MM.1S (cell line): ENCODE measurements at regions not wholly inside any gene's neighbourhood (a gene's known extent, or its start where the extent isn't known, plus 50 kb on each side); places are given as distances from the start of the nearest gene placed in this dataset.

Experiments
- DNase-seq: peaks from one replicate; pipeline ENCODE4 v3.0.0-alpha.2; 2015
- H2AFZ ChIP-seq: fragments of 300-600 bp; sonication (generic); 2 replicates; pipeline ENCODE4 v1.6.0; 2016; ENCODE audit warnings: antibody characterized with exemption, low read length
- H3F3A ChIP-seq: fragments of 300-600 bp; sonication (generic); 2 replicates; pipeline ENCODE4 v1.6.1; 2016; ENCODE audit warnings: mild to moderate bottlenecking, antibody characterized with exemption, low read length, moderate library complexity, mixed read lengths; ENCODE audit not compliant: insufficient read depth
- H3K27ac ChIP-seq: fragments of 300-600 bp; sonication (generic); 2 replicates; pipeline ENCODE4 v1.5.1; 2016; ENCODE audit warnings: mild to moderate bottlenecking, low read length
- H3K27me3 ChIP-seq: fragments of 300-600 bp; sonication (generic); replicated peaks from 2 replicates; pipeline ENCODE4 v1.6.0; 2016; ENCODE audit warnings: low read length; ENCODE audit not compliant: insufficient read depth
- H3K36me3 ChIP-seq: fragments of 300-600 bp; sonication (generic); replicated peaks from 2 replicates; pipeline ENCODE4 v1.6.1; 2016; ENCODE audit warnings: mild to moderate bottlenecking, low read length, mixed read lengths; ENCODE audit not compliant: insufficient read depth
- H3K4me1 ChIP-seq: fragments of 300-600 bp; sonication (generic); 2 replicates; pipeline ENCODE4 v1.6.1; 2016; ENCODE audit warnings: low read length, mixed read lengths
- H3K4me2 ChIP-seq: fragments of 300-600 bp; sonication (generic); 2 replicates; pipeline ENCODE4 v1.6.0; 2016; ENCODE audit warnings: low read depth, low read length
- H3K4me3 ChIP-seq: fragments of 300-600 bp; sonication (generic); 2 replicates; pipeline ENCODE4 v1.5.1; 2016; ENCODE audit warnings: low read length, mixed read lengths
- H3K79me2 ChIP-seq: fragments of 300-600 bp; sonication (generic); 2 replicates; pipeline ENCODE4 v1.6.1; 2016; ENCODE audit warnings: mixed run types, low read length, mixed read lengths
- H3K9ac ChIP-seq: fragments of 300-600 bp; sonication (generic); 2 replicates; pipeline ENCODE4 v1.6.1; 2016; ENCODE audit warnings: low read length, mixed read lengths
- H3K9me2 ChIP-seq: fragments of 300-600 bp; sonication (generic); replicated peaks from 2 replicates; pipeline ENCODE4 v1.6.1; 2016; ENCODE audit warnings: mild to moderate bottlenecking, low read length, mixed read lengths; ENCODE audit not compliant: insufficient read depth
- H3K9me3 ChIP-seq: fragments of 300-600 bp; sonication (generic); replicated peaks from 2 replicates; pipeline ENCODE4 v1.6.1; 2016; ENCODE audit warnings: mild to moderate bottlenecking, low read length, mixed read lengths; ENCODE audit not compliant: insufficient read depth
- H4K20me1 ChIP-seq: fragments of 300-600 bp; sonication (generic); 2 replicates; pipeline ENCODE4 v1.6.1; 2016; ENCODE audit warnings: mild to moderate bottlenecking, low read length, moderate library complexity, mixed read lengths; ENCODE audit not compliant: insufficient read depth
- CTCF ChIP-seq: fragments of 300-600 bp; sonication (generic); IDR thresholded peaks from 2 replicates; pipeline ENCODE4 v1.5.1; 2016; ENCODE audit warnings: antibody characterized with exemption, low read length, mixed read lengths
- EZH2 ChIP-seq: fragments of 300-600 bp; sonication (generic); optimal IDR thresholded peaks from 2 replicates; pipeline ENCODE3; 2017; ENCODE audit warnings: low read depth, mild to moderate bottlenecking, antibody characterized with exemption, low read length, mixed read lengths
- EZH2phosphoT487 ChIP-seq: fragments of 300-600 bp; sonication (generic); IDR thresholded peaks from 2 replicates; pipeline ENCODE4 v1.6.1; 2018; ENCODE audit warnings: antibody characterized with exemption, low read length

GRCh38 chr11:95556342-95557163 is 233.0 kb downstream of the FAM76B start:
- no peaks in the 10 kb centered on the region for H4K20me1 ChIP-seq
- H3K9ac ChIP-seq = no peak overlapping the region
- H2AFZ ChIP-seq = no peak overlapping the region
- TF ChIP-seq EZH2phosphoT487 = no peak
- no peak for TF ChIP-seq EZH2
- TF ChIP-seq CTCF = no peak
- H3K4me3 ChIP-seq = no peak overlapping the region
- H3K4me2 ChIP-seq = peak overlapping the region; percentile 56
- H3K79me2 ChIP-seq = no peaks in the 10 kb centered on the region
- no peaks in the 10 kb centered on the region for H3K9me3 ChIP-seq
- H3K9me2 ChIP-seq = no peaks in the 10 kb centered on the region
- H3K27me3 ChIP-seq = no peaks in the 10 kb centered on the region
- H3K36me3 ChIP-seq = no peaks in the 10 kb centered on the region
- peak; percentile 71 for DNase-seq
- peaks cover 23% of the 10 kb centered on the region for H3K4me1 ChIP-seq
- H3K27ac ChIP-seq = peak overlapping the region; percentile 42; the same call in 1 of the 2 replicates
- H3F3A ChIP-seq = peaks cover 8% of the 10 kb centered on the region

DNA sequence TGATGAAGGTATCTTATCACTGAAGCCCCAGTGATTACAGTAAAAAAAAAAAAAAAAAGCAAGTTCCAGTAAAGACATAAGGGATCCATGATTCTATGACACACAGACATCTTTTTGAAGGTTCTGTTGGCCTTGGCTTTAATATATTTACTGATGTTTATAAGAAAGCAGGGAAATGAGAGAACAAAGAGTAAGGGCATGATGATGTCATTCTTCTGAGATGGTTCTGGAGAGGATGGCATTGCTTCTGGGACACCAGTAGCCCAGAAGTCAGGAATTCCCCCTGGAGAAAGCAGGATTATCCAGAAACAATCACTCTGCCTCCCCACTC is 233.6 kb downstream of the FAM76B start:
- Histone ChIP-seq H3K79me2 (no peaks in the 10 kb centered on the region), H3K9ac (no peak overlapping the region), H4K20me1 (no peaks in the 10 kb centered on the region), H3K36me3 (no peaks in the 10 kb centered on the region), H3K27ac (peak overlapping the region; percentile 42; the same call in 1 of the 2 replicates), H3K9me2 (no peaks in the 10 kb centered on the region), H3K27me3 (no peaks in the 10 kb centered on the region), H2AFZ (no peak overlapping the region), H3K4me1 (peaks cover 23% of the 10 kb centered on the region), H3K4me2 (peak overlapping the region; percentile 56), H3K4me3 (no peak overlapping the region), H3F3A (peaks cover 8% of the 10 kb centered on the region), H3K9me3 (no peaks in the 10 kb centered on the region)
- DNase-seq = no peak
- TF ChIP-seq CTCF = no peak
- TF ChIP-seq EZH2phosphoT487 = no peak
- TF ChIP-seq EZH2 = no peak

GRCh38 chr11:95554911-95555310 is 234.7 kb downstream of the FAM76B start:
- Histone ChIP-seq H3K27me3 (no peaks in the 10 kb centered on the region), H3F3A (peaks cover 8% of the 10 kb centered on the region), H3K4me1 (peaks cover 23% of the 10 kb centered on the region), H3K9ac (no peak overlapping the region), H3K9me3 (no peaks in the 10 kb centered on the region), H3K4me2 (no peak overlapping the region), H3K79me2 (no peaks in the 10 kb centered on the region), H3K4me3 (no peak overlapping the region), H3K27ac (no peak overlapping the region), H4K20me1 (no peaks in the 10 kb centered on the region), H3K36me3 (no peaks in the 10 kb centered on the region), H3K9me2 (no peaks in the 10 kb centered on the region), H2AFZ (no peak overlapping the region)
- TF ChIP-seq EZH2phosphoT487 = no peak
- TF ChIP-seq CTCF = no peak
- TF ChIP-seq EZH2 = no peak
- DNase-seq = no peak
